K562 (cell line): ENCODE measurements at regions not wholly inside any gene's neighbourhood (a gene's known extent, or its start where the extent isn't known, plus 50 kb on each side); places are given as distances from the start of the nearest gene placed in this dataset.

Experiments
- ARID1B ChIP-seq: fragments of 450-650 bp; IDR thresholded peaks from 2 replicates; pipeline ENCODE4 v1.6.1; 2016; ENCODE audit warnings: antibody characterized with exemption, mild to moderate bottlenecking, inconsistent platforms
- CBFA2T2 ChIP-seq: fragments of 450-650 bp; conservative IDR thresholded peaks from 2 replicates; pipeline ENCODE4 v1.6.1; 2017; ENCODE audit warnings: mild to moderate bottlenecking
- GATAD2A ChIP-seq: fragments of 450-650 bp; IDR thresholded peaks from 2 replicates; pipeline ENCODE4 v1.6.1; 2017
- KDM1A ChIP-seq, 2 experiments: fragments of 450-650 bp; IDR thresholded peaks; 2 replicates each; pipeline ENCODE4 v1.6.1; 2016; ENCODE audit warnings: mild to moderate bottlenecking in 2 of 2
- MYBL2 ChIP-seq, 2 experiments: fragments of 450-650 bp in 1 of 2; sonication (generic) in 1 of 2; formaldehyde crosslinking in 1 of 2; IDR thresholded peaks; 2 replicates each; pipeline versions ENCODE4 v1.6.1 to v1.8.1; 2017 to 2022; ENCODE audit warnings: borderline replicate concordance in 1 of 2, inconsistent platforms in 1 of 2, low read depth in 1 of 2, mild to moderate bottlenecking in 1 of 2, missing genetic modification reagents in 1 of 2, moderate library complexity in 1 of 2
- PBX2 ChIP-seq, 2 experiments: IDR thresholded peaks in 1 of 2; conservative IDR thresholded peaks in 1 of 2; 2 replicates each; pipeline ENCODE4 v1.6.1; 2016; ENCODE audit warnings: low read depth in 2 of 2, mild to moderate bottlenecking in 1 of 2, missing compliant biosample characterization in 1 of 2, missing genetic modification characterization in 1 of 2, moderate library complexity in 1 of 2
- SOX6 ChIP-seq: fragments of 450-650 bp; IDR thresholded peaks from 2 replicates; pipeline ENCODE4 v1.6.1; 2014; ENCODE audit warnings: mild to moderate bottlenecking
- TEAD4 ChIP-seq, 2 experiments: sonication (generic) in 1 of 2; formaldehyde crosslinking in 1 of 2; IDR thresholded peaks; 2 replicates each; pipeline versions ENCODE4 v1.6.1 to v1.8.0; 2012 to 2022; ENCODE audit warnings: borderline replicate concordance in 1 of 2, inconsistent platforms in 1 of 2, low read length in 1 of 2, mild to moderate bottlenecking in 1 of 2, missing genetic modification reagents in 1 of 2
- ZNF24 ChIP-seq: fragments of 450-650 bp; IDR thresholded peaks from 2 replicates; pipeline ENCODE4 v1.6.1; 2016
- ZNF274 ChIP-seq: IDR thresholded peaks from 2 replicates; pipeline ENCODE4 v1.6.1; 2011; ENCODE audit warnings: low read depth, mild to moderate bottlenecking, low read length, moderate library complexity, borderline replicate concordance
- ZNF592 ChIP-seq: fragments of 450-650 bp; IDR thresholded peaks from 2 replicates; pipeline ENCODE4 v1.6.1; 2017; ENCODE audit warnings: antibody characterized with exemption, mild to moderate bottlenecking

- TF ChIP-seq PBX2 (CRISPR knock-in tag; IDR thresholded peaks at IDR 0.05; ENCODE audit: low read depth) (no peak), PBX2 (tag; conservative IDR thresholded peaks at IDR 0.05; ENCODE audit: low read depth) (peak; percentile 94), ZNF592 (no peak), KDM1A (IDR thresholded peaks at IDR 0.05) (peak in 1 of 2 experiments; percentile 44; a peak in 1 of 4 replicates), MYBL2 (IDR thresholded peaks at IDR 0.05; ENCODE audit: low read depth) (no peak), MYBL2 (CRISPR knock-in tag; IDR thresholded peaks at IDR 0.05; ENCODE audit: borderline replicate concordance) (no peak), ZNF274 (no peak), CBFA2T2 (peak; percentile 45; the same call in 1 of the 2 replicates), TEAD4 (IDR thresholded peaks at IDR 0.05; ENCODE audit: low read length) (0 out of 2 replicates have a peak, but pooled peaks have one; percentile 29), TEAD4 (CRISPR knock-in tag; IDR thresholded peaks at IDR 0.05; ENCODE audit: borderline replicate concordance) (no peak), SOX6 (peak; percentile 36; the same call in 1 of the 2 replicates), ARID1B (peak; percentile 61), ZNF24 (peak; percentile 44; the same call in 1 of the 2 replicates), GATAD2A (no peak)
Observed at GRCh38 chr5:86786955-86787354, 169.2 kb downstream of the COX7C start (continued).
